ENCODE measurements at regions not wholly inside any gene's neighbourhood (a gene's known extent, or its start where the extent isn't known, plus 50 kb on each side); places are given as distances from the start of the nearest gene placed in this dataset.

- ChIA-PET POLR2A (no interaction called here), SMC1A (ENCODE audit: uncharacterized antibody, unreplicated experiment) (no interaction called here), CTCF (no interaction called here), RAD21 (ENCODE audit: unreplicated experiment) (no interaction called here)
- no peak for TF ChIP-seq NR2C2 (IDR thresholded peaks at IDR 0.05; ENCODE audit: borderline replicate concordance, control insufficient read depth, insufficient read length, low read depth)
- TF ChIP-seq, protein P1, sequence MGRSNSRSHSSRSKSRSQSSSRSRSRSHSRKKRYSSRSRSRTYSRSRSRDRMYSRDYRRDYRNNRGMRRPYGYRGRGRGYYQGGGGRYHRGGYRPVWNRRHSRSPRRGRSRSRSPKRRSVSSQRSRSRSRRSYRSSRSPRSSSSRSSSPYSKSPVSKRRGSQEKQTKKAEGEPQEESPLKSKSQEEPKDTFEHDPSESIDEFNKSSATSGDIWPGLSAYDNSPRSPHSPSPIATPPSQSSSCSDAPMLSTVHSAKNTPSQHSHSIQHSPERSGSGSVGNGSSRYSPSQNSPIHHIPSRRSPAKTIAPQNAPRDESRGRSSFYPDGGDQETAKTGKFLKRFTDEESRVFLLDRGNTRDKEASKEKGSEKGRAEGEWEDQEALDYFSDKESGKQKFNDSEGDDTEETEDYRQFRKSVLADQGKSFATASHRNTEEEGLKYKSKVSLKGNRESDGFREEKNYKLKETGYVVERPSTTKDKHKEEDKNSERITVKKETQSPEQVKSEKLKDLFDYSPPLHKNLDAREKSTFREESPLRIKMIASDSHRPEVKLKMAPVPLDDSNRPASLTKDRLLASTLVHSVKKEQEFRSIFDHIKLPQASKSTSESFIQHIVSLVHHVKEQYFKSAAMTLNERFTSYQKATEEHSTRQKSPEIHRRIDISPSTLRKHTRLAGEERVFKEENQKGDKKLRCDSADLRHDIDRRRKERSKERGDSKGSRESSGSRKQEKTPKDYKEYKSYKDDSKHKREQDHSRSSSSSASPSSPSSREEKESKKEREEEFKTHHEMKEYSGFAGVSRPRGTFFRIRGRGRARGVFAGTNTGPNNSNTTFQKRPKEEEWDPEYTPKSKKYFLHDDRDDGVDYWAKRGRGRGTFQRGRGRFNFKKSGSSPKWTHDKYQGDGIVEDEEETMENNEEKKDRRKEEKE (IDR thresholded peaks at IDR 0.05) = no peak
- no peak for TF ChIP-seq POLR2AphosphoS5 (IDR thresholded peaks at IDR 0.05; ENCODE audit: low read length)
- TF ChIP-seq NFIC (IDR thresholded peaks at IDR 0.05; ENCODE audit: low read depth, low read length) = no peak
- no peak for TF ChIP-seq EGR1 (IDR thresholded peaks at IDR 0.05; ENCODE audit: borderline replicate concordance in 1 of 2, low read depth in 2 of 2, low read length in 2 of 2)
- TF ChIP-seq TAF1 (IDR thresholded peaks at IDR 0.05; ENCODE audit: borderline replicate concordance, low read depth, low read length) = no peak
- no peak for TF ChIP-seq LARP7 (IDR thresholded peaks at IDR 0.05)
- no peak for TF ChIP-seq MEF2B (IDR thresholded peaks at IDR 0.05; ENCODE audit: partially characterized antibody, poor library complexity, severe bottlenecking)
- no peak for TF ChIP-seq CBFB (IDR thresholded peaks at IDR 0.05; ENCODE audit: low read depth)
- DNase-seq (ENCODE audit: low read depth, low spot score) = no peak
- Histone ChIP-seq H2AFZ (ENCODE audit: control insufficient read depth, low read depth, low read length) (no peak overlapping the region), H3K9ac (ENCODE audit: control insufficient read depth, insufficient read depth, low read length) (no peak overlapping the region), H3K27me3 (replicated peaks in 1 of 2; ENCODE audit: control insufficient read depth in 2 of 2, insufficient read depth in 2 of 2, low read length in 1 of 2) (no peaks in the 10 kb centered on the region), H3K4me2 (ENCODE audit: control insufficient read depth, insufficient read depth) (no peak overlapping the region), H4K20me1 (ENCODE audit: control insufficient read depth, insufficient read depth) (no peaks in the 10 kb centered on the region), H3K27ac (ENCODE audit: control insufficient read depth, insufficient read depth) (no peak overlapping the region), H3K4me1 (ENCODE audit: control insufficient read depth, insufficient read depth, low read length) (no peaks in the 10 kb centered on the region), H3K36me3 (ENCODE audit: control insufficient read depth in 2 of 2, insufficient read depth in 2 of 2, low read length in 1 of 2) (no peaks in the 10 kb centered on the region), H3K79me2 (ENCODE audit: control insufficient read depth, insufficient read depth, low read length) (no peaks in the 10 kb centered on the region), H3K9me3 (replicated peaks; ENCODE audit: control insufficient read depth, insufficient read depth, low read length) (no peaks in the 10 kb centered on the region), H3K4me3 (no peak overlapping the region)
- no peak for FAIRE-seq
- 52% methylated on average over 4 of the region's 4 CpGs for WGBS (ENCODE audit: insufficient coverage, insufficient replicate concordance, low lambda C conversion rate, missing lambda C conversion rate)
- intact Hi-C loops (cut with micrococcal nuclease; ENCODE audit: unreplicated experiment) (no loop called here), in situ Hi-C loops (cut with MboI) (no loop called here)
- ATAC-seq = no peak
- BruUV-seq (replicated peaks) = no TSS peak
Observed at GRCh38 chr6:121666814-121667213, 231.4 kb downstream of the GJA1 start.

Data from GM12878 (cell line).